NCI-H460 (cell line): ENCODE measurements at regions not wholly inside any gene's neighbourhood (a gene's known extent, or its start where the extent isn't known, plus 50 kb on each side); places are given as distances from the start of the nearest gene placed in this dataset.

Experiments
- DNase-seq: peaks from one replicate; pipeline ENCODE4 v3.0.0-alpha.2; 2016; ENCODE audit warnings: low read depth; ENCODE audit errors: extremely low read depth

GRCh38 chr16:8292271-8292670 lies 298.0 kb downstream of the TMEM114 start:
- DNase-seq: no peak

DNA sequence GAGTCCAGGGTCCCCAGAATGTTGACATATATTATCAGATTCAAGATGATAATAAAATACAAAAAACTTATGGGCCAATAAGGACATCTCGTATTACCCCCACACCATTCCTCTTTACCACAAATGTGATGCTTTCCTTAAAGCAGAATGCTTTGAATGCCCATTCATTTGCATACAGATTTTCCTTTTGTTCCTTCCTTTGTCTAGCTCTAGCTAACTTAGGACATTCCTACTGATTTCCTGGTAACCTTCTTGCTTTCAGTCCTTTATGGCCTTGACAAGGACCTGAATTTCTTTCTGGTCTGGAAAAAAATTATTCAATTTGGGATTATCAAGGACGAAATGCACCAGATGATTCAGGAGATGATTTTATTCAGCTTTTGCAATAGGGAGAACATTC lies 304.0 kb downstream of the TMEM114 start:
- no peak for DNase-seq

DNA sequence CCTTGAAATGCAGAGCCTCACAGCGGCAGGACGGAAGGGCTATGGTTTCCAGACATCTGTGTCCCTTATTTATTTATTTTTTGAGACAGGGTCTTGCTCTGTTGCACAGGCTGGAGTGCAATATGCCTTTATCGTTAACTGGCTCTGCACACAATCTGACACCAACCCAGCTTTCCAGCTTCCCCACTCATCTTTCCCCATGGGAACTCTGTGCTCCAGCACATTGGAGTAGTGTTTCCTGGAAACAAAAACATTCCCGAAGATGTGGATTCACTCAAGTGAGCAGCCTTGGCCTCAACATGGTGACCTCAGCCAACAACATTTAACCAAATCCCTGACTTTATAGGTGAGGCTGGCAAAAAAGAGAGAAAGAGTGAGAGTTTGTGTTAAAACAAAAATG lies 307.1 kb downstream of the TMEM114 start:
- DNase-seq: no peak

DNA sequence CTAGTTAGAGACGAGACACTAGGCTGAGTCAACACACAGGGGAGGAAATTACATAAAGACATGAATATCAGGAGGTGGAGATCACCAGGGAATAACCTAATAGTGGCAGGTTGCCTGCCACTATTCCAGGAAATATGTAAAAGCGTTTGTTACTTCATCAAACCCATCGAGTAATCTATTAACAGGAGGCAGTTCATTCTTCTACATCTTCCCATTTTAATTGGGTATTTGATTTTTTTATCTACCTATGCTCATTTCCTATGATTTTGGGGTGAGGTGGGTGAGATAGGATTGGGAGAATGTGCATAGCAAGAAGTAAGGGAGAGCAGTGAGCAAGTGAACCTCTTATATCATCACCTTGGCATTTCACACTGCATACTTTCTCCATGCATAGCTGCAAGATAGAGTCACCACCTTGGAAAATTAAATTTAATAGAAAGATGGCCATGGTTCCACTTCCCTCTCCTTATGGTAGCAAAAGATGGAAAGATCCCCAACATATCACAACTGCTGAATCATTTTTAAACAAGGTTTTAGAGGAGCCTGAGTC lies 312.2 kb downstream of the TMEM114 start:
- no peak for DNase-seq

DNA sequence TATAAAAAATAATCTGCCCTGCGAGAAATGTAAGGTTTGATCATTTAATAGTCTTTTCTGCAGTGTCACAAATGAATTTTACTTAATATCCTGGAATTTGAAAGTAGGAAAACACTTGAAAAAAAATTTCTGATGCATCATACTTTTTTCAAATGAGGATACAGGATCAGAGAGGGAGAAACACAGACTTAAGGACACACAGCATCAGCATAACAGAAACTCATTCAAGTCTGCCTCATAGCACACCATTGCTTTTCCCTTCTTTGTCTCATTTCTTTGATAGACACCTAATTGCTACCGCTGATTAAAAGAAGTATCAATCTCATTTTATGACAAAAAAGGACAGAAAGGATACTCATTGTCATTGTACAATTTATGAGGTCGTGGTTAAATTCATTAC lies 319.0 kb downstream of the TMEM114 start:
- DNase-seq: no peak

- no peak for DNase-seq
These were observed 328.0 kb downstream of the TMEM114 start for GRCh38 chr16:8262299-8262698.

DNA sequence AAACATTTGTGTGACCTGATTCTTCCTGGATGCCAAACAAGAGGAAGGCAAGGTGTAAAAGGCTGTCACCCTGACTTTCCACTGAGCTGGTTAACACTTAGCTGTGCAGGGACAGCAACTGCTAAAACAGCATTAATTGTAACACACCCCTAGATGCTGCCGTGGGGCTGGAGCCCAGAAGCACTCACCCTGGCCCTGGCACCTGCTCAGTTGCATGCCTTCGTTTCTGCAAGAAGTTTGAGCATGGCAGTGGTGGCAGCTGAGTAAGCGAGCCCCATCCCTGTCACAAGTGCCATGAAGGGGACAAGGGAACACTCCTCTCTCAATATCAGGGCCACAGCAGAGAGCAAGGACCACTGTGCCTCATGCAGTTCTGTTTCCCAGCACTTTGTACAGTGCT lies 330.2 kb downstream of the TMEM114 start:
- DNase-seq: no peak

DNA sequence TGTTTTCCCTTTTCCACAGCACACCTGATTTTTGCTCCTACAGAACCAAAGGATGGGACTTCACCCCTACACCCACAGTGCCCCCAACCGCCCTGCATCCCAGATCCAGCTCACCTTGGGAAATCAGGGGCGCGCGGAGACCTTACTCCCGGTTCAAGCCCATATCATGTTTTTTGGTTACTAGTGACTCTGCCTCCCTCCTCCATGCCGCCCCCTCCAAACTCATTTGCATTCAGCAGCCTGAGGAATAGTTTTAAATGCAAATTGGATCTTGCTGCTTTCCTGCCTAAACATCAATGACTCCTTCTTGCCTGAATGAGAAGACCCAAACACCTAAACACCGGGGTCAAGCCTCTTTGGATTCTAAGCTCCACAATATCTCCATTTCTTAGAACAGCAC lies 331.8 kb downstream of the TMEM114 start:
- DNase-seq: no peak

- DNase-seq: no peak
These were observed 332.8 kb downstream of the TMEM114 start for GRCh38 chr16:8257561-8257960.

- DNase-seq: no peak
These were observed 335.9 kb downstream of the TMEM114 start for GRCh38 chr16:8254405-8254804.

- no peak for DNase-seq
These were observed 336.6 kb downstream of the TMEM114 start for GRCh38 chr16:8253718-8254117.

GRCh38 chr16:8251727-8252126 lies 338.6 kb downstream of the TMEM114 start:
- DNase-seq: no peak

GRCh38 chr16:8251298-8251697 lies 339.0 kb downstream of the TMEM114 start:
- no peak for DNase-seq

DNA sequence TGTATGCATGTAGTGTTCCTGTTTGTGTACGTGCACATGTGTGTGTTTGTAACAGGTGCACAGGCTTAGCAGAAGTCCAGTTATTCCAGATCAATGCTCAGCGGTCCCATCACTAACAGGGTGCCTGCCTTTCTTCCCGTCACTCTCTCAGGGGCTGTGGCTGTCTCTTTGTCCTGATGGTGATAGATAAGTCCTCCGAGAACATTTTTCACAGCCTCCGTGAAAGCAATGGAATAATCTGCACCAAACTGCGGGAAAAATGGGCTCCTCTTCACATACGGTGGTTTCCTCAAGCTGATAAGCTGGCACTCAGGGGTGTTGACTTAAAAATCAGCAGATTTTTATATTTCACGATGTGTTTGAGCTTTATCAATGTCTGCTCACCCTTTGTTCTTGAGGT lies 342.3 kb downstream of the TMEM114 start:
- no peak for DNase-seq

GRCh38 chr16:8243981-8244380 lies 346.3 kb downstream of the TMEM114 start:
- no peak for DNase-seq

DNA sequence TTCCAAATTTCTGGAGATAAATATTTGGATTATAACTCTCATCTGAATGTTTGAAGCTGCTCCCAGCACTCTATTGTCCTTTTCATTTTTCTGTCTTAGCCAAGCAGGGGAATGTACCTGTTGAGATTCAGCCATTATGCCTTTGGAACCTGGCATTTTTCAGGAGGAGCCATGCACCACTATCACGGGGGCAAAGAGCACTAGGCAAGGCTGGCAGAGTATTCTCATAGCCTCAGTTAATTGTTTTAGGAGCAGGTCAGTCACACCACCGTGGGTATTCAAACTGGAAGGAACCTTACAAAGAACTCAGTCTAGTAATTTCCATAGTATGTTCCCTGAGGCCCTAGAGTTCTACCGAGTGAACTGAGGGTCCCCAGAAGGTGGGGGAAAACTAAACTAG lies 348.9 kb downstream of the TMEM114 start:
- no peak for DNase-seq

DNA sequence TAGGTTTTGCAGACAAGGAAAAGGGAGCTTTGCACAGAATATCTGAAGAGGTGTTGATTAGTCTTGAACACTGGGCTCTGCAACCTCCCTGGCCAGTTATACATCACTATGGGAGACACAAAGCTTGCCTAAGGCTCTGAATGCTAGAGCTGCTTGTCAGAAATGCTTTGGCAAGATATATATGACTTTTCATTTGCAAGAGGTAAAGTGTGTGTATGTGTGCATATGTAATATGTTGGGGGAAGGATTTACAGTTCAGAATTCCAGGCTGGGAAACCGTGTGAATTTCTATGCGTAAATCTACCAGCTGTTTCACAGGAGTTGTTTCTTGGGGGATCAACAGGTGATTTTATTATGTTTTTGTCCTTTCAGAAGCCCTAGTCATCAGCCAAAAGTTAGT lies 350.9 kb downstream of the TMEM114 start:
- DNase-seq: no peak

GRCh38 chr16:8237452-8237851 lies 352.9 kb downstream of the TMEM114 start:
- no peak for DNase-seq

- DNase-seq: no peak
These were observed 353.5 kb downstream of the TMEM114 start for GRCh38 chr16:8236816-8237215.

- DNase-seq: no peak
These were observed 359.8 kb downstream of the TMEM114 start for GRCh38 chr16:8230497-8230896.

DNA sequence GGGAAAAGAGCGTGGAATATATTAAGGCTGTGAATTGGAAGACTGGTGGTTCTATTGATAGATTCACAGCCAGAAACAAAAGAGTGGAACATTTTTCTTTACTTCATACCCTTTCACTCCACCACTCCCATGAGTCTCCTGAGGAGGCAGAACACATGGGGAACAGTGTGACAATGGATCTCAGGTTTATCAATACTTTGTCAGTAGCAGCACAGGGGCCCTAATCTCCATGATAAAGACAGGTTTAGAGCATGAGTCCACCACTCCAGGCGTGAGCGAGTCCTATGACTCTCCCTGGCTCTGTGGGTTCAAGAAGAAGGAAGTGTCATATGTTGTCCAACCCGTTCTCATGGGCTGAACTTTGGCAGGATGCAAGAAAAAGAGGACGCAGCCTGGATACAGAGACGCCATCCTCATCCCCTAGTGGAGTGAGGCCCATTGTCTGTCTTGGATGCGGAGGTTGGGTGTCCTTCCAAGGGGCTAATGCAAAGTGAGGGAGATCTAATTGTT lies 361.2 kb downstream of the TMEM114 start:
- DNase-seq: no peak

DNA sequence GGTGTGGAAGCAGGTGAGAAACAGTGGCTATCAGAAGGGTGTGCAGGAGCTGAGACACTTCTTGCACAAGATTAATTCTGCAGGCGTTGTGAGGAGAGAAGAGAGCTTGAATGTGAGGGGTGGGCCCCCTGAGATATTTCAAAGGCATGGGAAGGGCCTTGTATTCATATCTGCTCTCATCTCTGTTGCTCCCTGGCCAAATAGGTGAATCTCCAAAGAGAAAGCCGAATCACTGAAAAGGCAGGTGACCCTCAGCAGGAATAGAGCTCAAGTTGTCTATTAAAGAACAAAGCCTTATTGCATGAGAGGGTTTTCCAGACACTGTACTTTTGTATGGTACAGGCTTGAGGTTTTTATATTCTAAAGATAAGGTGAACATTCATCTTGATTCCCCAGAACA lies 373.1 kb downstream of the TMEM114 start:
- no peak for DNase-seq

DNA sequence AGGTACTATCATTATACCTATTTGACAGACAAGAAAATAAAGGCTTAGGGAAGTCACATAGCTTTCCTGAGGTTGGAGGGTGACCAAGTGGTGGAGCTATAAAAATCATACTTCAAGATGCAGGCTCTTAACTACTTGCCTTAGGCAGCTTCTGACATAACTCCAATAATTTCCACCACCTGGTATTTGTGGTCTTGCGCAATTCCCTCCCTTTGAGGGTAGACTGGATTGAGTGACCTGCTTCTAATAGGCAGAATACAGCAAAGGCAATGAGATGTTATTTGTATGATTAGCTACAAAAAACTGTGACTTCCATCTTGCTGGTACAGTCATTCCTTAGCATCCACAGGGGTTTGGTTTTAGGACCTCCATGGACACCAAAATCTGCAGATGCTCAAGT lies 385.5 kb downstream of the TMEM114 start:
- no peak for DNase-seq
